ENCODE measurements at regions not wholly inside any gene's neighbourhood (a gene's known extent, or its start where the extent isn't known, plus 50 kb on each side); places are given as distances from the start of the nearest gene placed in this dataset.

GRCh38 chr12:127300753-127301152 lies 966.2 kb upstream of the TMEM132C start:
- DNase-seq: no peak

GRCh38 chr12:127301876-127302275 lies 965.1 kb upstream of the TMEM132C start:
- DNase-seq: no peak

GRCh38 chr12:127304751-127305725 lies 961.9 kb upstream of the TMEM132C start:
- no peak for DNase-seq

- no peak for DNase-seq
These were observed 960.3 kb upstream of the TMEM132C start for GRCh38 chr12:127306604-127307215.

GRCh38 chr12:127307528-127307927 lies 959.4 kb upstream of the TMEM132C start:
- no peak for DNase-seq

GRCh38 chr12:127308148-127308547 lies 958.8 kb upstream of the TMEM132C start:
- no peak for DNase-seq

GRCh38 chr12:127310548-127310947 lies 956.4 kb upstream of the TMEM132C start:
- no peak for DNase-seq

GRCh38 chr12:127311720-127312364 lies 955.1 kb upstream of the TMEM132C start:
- DNase-seq: no peak

GRCh38 chr12:127324681-127325080 lies 942.3 kb upstream of the TMEM132C start:
- DNase-seq: no peak

GRCh38 chr12:127327986-127328385 lies 939.0 kb upstream of the TMEM132C start:
- DNase-seq: no peak

- no peak for DNase-seq
These were observed 938.1 kb upstream of the TMEM132C start for GRCh38 chr12:127328867-127329266.

GRCh38 chr12:127334365-127334764 lies 932.6 kb upstream of the TMEM132C start:
- DNase-seq: no peak

- no peak for DNase-seq
These were observed 931.9 kb upstream of the TMEM132C start for GRCh38 chr12:127334912-127335644.

GRCh38 chr12:127336416-127336815 lies 930.6 kb upstream of the TMEM132C start:
- no peak for DNase-seq

GRCh38 chr12:127339065-127339464 lies 927.9 kb upstream of the TMEM132C start:
- no peak for DNase-seq

GRCh38 chr12:127340381-127340780 lies 926.6 kb upstream of the TMEM132C start:
- no peak for DNase-seq

- DNase-seq: no peak
These were observed 924.1 kb upstream of the TMEM132C start for GRCh38 chr12:127342861-127343260.

- no peak for DNase-seq
These were observed 923.0 kb upstream of the TMEM132C start for GRCh38 chr12:127343940-127344339.

- no peak for DNase-seq
These were observed 915.4 kb upstream of the TMEM132C start for GRCh38 chr12:127351481-127352010.

GRCh38 chr12:127355061-127355841 lies 911.7 kb upstream of the TMEM132C start:
- DNase-seq: no peak

GRCh38 chr12:127358888-127359287 lies 908.1 kb upstream of the TMEM132C start:
- DNase-seq: no peak

- no peak for DNase-seq
These were observed 906.4 kb upstream of the TMEM132C start for GRCh38 chr12:127360580-127360979.
